ENCODE measurements at regions not wholly inside any gene's neighbourhood (a gene's known extent, or its start where the extent isn't known, plus 50 kb on each side); places are given as distances from the start of the nearest gene placed in this dataset.

DNA sequence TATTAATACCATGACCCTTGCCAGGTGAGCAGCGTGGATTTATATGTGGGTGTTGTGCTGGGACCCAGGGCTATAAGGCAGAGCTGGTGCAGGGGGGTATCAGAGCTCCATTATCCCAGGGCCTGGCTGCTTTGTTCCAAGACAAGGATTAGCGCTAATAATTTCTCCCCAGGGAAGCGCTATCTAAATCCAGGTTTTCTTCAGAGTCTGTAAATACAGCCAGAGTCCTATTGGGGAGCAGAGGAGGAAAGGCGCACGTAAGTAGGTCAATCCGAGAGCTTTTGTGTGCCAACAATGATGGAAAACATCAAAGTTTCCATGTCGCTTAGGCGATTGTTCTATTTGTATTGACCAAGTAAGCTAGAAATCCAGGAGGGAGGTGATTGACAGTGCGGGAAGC, 1009.7 kb downstream of the VRK1 start:
- H3K4me1 ChIP-seq (ENCODE audit: insufficient read depth, low read length) = no peaks in the 10 kb centered on the region
- H3K9me3 ChIP-seq (ENCODE audit: low read length) = peaks cover 70% of the 10 kb centered on the region
- FAIRE-seq = no peak
- in situ Hi-C loops (cut with HindIII; ENCODE audit: extremely low pct_ligation_motif_present, low pct_unique_long_range_greater_than_20kb) = no loop called here
- H2AFZ ChIP-seq (ENCODE audit: low read length) = no peak overlapping the region
- no peaks in the 10 kb centered on the region for H3K27me3 ChIP-seq (ENCODE audit: control insufficient read depth in 1 of 2, insufficient read depth in 2 of 2, low read length in 2 of 2)
- ATAC-seq = no peak
- BruUV-seq (replicated peaks) = no TSS peak
- no peaks in the 10 kb centered on the region for H3K36me3 ChIP-seq (replicated peaks in 1 of 2; ENCODE audit: control insufficient read depth in 1 of 2, insufficient read depth in 2 of 2, low read length in 2 of 2)
- no peak overlapping the region for H3K9ac ChIP-seq (ENCODE audit: insufficient read depth, low read depth, low read length)
- H3K4me3 ChIP-seq (replicated peaks in 1 of 3; ENCODE audit: insufficient read depth in 1 of 3, low read depth in 2 of 3, low read length in 3 of 3) = no peak overlapping the region
- ChIA-PET POLR2A (no interaction called here), CTCF (ENCODE audit: low intra/inter-chr PET ratio, low total read pairs) (no interaction called here)
- no peak for DNase-seq (ENCODE audit: low spot score)
- no peak overlapping the region for H3K4me2 ChIP-seq (ENCODE audit: low read depth, low read length)
- H3K79me2 ChIP-seq (ENCODE audit: insufficient read depth, low read length) = no peaks in the 10 kb centered on the region
- no peak overlapping the region for H3K27ac ChIP-seq (ENCODE audit: extremely low read length, insufficient read depth, low read length)
- no peaks in the 10 kb centered on the region for H4K20me1 ChIP-seq (ENCODE audit: insufficient read depth, low read length)
- intact Hi-C loops (cut with micrococcal nuclease; ENCODE audit: unreplicated experiment) = no loop called here
- WGBS (ENCODE audit: low lambda C conversion rate) = 1% methylated on average over 8 of the region's 9 CpGs
- TF ChIP-seq NCOA5 (CRISPR knock-in tag; IDR thresholded peaks at IDR 0.05) (no peak), U2AF1 (optimal IDR thresholded peaks at IDR 0.05; ENCODE audit: low read depth, low read length) (no peak), ZNF160 (CRISPR knock-in tag; IDR thresholded peaks at IDR 0.05) (no peak), MAF1 (CRISPR knock-in tag; IDR thresholded peaks at IDR 0.05; ENCODE audit: borderline replicate concordance) (no peak), ZNF775 (CRISPR knock-in tag; IDR thresholded peaks at IDR 0.05; ENCODE audit: borderline replicate concordance) (no peak), ZNF263 (CRISPR knock-in tag; IDR thresholded peaks at IDR 0.05) (no peak), ZNF33A (CRISPR knock-in tag; IDR thresholded peaks at IDR 0.05; ENCODE audit: borderline replicate concordance) (no peak), SALL2 (CRISPR knock-in tag; IDR thresholded peaks at IDR 0.05) (no peak), JUNB (CRISPR knock-in tag; IDR thresholded peaks at IDR 0.05; ENCODE audit: borderline replicate concordance) (no peak)
- TF ChIP-seq, protein P1, sequence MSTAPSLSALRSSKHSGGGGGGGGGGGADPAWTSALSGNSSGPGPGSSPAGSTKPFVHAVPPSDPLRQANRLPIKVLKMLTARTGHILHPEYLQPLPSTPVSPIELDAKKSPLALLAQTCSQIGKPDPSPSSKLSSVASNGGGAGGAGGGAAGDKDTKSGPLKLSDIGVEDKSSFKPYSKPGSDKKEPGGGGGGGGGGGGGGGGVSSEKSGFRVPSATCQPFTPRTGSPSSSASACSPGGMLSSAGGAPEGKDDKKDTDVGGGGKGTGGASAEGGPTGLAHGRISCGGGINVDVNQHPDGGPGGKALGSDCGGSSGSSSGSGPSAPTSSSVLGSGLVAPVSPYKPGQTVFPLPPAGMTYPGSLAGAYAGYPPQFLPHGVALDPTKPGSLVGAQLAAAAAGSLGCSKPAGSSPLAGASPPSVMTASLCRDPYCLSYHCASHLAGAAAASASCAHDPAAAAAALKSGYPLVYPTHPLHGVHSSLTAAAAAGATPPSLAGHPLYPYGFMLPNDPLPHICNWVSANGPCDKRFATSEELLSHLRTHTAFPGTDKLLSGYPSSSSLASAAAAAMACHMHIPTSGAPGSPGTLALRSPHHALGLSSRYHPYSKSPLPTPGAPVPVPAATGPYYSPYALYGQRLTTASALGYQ (CRISPR knock-in tag; IDR thresholded peaks at IDR 0.05) = no peak
- TF ChIP-seq, protein P2, sequence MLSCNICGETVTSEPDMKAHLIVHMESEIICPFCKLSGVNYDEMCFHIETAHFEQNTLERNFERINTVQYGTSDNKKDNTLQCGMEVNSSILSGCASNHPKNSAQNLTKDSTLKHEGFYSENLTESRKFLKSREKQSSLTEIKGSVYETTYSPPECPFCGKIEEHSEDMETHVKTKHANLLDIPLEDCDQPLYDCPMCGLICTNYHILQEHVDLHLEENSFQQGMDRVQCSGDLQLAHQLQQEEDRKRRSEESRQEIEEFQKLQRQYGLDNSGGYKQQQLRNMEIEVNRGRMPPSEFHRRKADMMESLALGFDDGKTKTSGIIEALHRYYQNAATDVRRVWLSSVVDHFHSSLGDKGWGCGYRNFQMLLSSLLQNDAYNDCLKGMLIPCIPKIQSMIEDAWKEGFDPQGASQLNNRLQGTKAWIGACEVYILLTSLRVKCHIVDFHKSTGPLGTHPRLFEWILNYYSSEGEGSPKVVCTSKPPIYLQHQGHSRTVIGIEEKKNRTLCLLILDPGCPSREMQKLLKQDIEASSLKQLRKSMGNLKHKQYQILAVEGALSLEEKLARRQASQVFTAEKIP (CRISPR knock-in tag; IDR thresholded peaks at IDR 0.05; ENCODE audit: borderline replicate concordance) = no peak
- TF ChIP-seq, protein P3, sequence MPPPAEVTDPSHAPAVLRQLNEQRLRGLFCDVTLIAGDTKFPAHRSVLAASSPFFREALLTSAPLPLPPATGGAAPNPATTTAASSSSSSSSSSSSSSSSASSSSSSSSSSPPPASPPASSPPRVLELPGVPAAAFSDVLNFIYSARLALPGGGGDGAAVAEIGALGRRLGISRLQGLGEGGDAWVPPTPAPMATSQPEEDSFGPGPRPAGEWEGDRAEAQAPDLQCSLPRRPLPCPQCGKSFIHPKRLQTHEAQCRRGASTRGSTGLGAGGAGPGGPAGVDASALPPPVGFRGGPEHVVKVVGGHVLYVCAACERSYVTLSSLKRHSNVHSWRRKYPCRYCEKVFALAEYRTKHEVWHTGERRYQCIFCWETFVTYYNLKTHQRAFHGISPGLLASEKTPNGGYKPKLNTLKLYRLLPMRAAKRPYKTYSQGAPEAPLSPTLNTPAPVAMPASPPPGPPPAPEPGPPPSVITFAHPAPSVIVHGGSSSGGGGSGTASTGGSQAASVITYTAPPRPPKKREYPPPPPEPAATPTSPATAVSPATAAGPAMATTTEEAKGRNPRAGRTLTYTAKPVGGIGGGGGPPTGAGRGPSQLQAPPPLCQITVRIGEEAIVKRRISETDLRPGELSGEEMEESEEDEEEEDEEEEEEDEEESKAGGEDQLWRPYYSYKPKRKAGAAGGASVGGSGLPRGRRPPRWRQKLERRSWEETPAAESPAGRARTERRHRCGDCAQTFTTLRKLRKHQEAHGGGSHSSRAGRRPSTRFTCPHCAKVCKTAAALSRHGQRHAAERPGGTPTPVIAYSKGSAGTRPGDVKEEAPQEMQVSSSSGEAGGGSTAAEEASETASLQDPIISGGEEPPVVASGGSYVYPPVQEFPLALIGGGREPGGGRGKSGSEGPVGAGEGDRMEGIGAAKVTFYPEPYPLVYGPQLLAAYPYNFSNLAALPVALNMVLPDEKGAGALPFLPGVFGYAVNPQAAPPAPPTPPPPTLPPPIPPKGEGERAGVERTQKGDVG (CRISPR knock-in tag; IDR thresholded peaks at IDR 0.05; ENCODE audit: borderline replicate concordance) = no peak

Data from HepG2 (cell line).